ENCODE measurements at regions not wholly inside any gene's neighbourhood (a gene's known extent, or its start where the extent isn't known, plus 50 kb on each side); places are given as distances from the start of the nearest gene placed in this dataset.

GRCh38 chr3:31188112-31188511 is 293.7 kb upstream of the GADL1 start:
- Histone ChIP-seq H2AFZ (ENCODE audit: low read length) (no peak overlapping the region), H3K9me3 (ENCODE audit: low read depth, low read length) (no peaks in the 10 kb centered on the region), H3K36me3 (ENCODE audit: insufficient read depth, low read length) (no peaks in the 10 kb centered on the region), H3K79me2 (ENCODE audit: insufficient read depth, low read length) (no peaks in the 10 kb centered on the region), H4K20me1 (ENCODE audit: insufficient read depth, low read length) (no peaks in the 10 kb centered on the region), H3K27me3 (ENCODE audit: insufficient read depth, low read length) (no peaks in the 10 kb centered on the region), H3K4me3 (ENCODE audit: insufficient read depth, low read length) (no peak overlapping the region), H3K4me2 (ENCODE audit: insufficient read depth, low read length) (no peak overlapping the region), H3K27ac (ENCODE audit: low read depth, low read length) (no peak overlapping the region), H3K4me1 (ENCODE audit: insufficient read depth, low read length) (no peaks in the 10 kb centered on the region)
- TF ChIP-seq CTCF (IDR thresholded peaks at IDR 0.05; ENCODE audit: extremely low read depth, low read depth, low read length), result no peak
- DNase-seq (ENCODE audit: insufficient read length, low spot score, missing footprints), result no peak

- Histone ChIP-seq H4K20me1 (ENCODE audit: insufficient read depth, low read length) (no peaks in the 10 kb centered on the region), H3K36me3 (ENCODE audit: insufficient read depth, low read length) (no peaks in the 10 kb centered on the region), H3K4me3 (ENCODE audit: insufficient read depth, low read length) (no peak overlapping the region), H3K79me2 (ENCODE audit: insufficient read depth, low read length) (no peaks in the 10 kb centered on the region), H3K9me3 (ENCODE audit: low read depth, low read length) (no peaks in the 10 kb centered on the region), H3K27me3 (ENCODE audit: insufficient read depth, low read length) (no peaks in the 10 kb centered on the region), H3K27ac (ENCODE audit: low read depth, low read length) (no peak overlapping the region), H3K4me2 (ENCODE audit: insufficient read depth, low read length) (no peak overlapping the region), H3K4me1 (ENCODE audit: insufficient read depth, low read length) (no peaks in the 10 kb centered on the region), H2AFZ (ENCODE audit: low read length) (no peak overlapping the region)
- DNase-seq (ENCODE audit: insufficient read length, low spot score, missing footprints), result no peak
- no peak for TF ChIP-seq CTCF (IDR thresholded peaks at IDR 0.05; ENCODE audit: extremely low read depth, low read depth, low read length)
Measured at GRCh38 chr3:31189330-31189729, 294.9 kb upstream of the GADL1 start.

GRCh38 chr3:31189971-31190370 is 295.5 kb upstream of the GADL1 start:
- Histone ChIP-seq H3K79me2 (ENCODE audit: insufficient read depth, low read length) (no peaks in the 10 kb centered on the region), H3K36me3 (ENCODE audit: insufficient read depth, low read length) (no peaks in the 10 kb centered on the region), H3K4me1 (ENCODE audit: insufficient read depth, low read length) (no peaks in the 10 kb centered on the region), H4K20me1 (ENCODE audit: insufficient read depth, low read length) (no peaks in the 10 kb centered on the region), H3K27ac (ENCODE audit: low read depth, low read length) (no peak overlapping the region), H3K27me3 (ENCODE audit: insufficient read depth, low read length) (no peaks in the 10 kb centered on the region), H2AFZ (ENCODE audit: low read length) (no peak overlapping the region), H3K4me3 (ENCODE audit: insufficient read depth, low read length) (no peak overlapping the region), H3K4me2 (ENCODE audit: insufficient read depth, low read length) (no peak overlapping the region), H3K9me3 (ENCODE audit: low read depth, low read length) (no peaks in the 10 kb centered on the region)
- TF ChIP-seq CTCF (IDR thresholded peaks at IDR 0.05; ENCODE audit: extremely low read depth, low read depth, low read length), result no peak
- DNase-seq (ENCODE audit: insufficient read length, low spot score, missing footprints), result no peak

GRCh38 chr3:31191354-31191753 is 296.9 kb upstream of the GADL1 start:
- no peak for DNase-seq (ENCODE audit: insufficient read length, low spot score, missing footprints)
- no peaks in the 10 kb centered on the region for H3K36me3 ChIP-seq (ENCODE audit: insufficient read depth, low read length)

More at GRCh38 chr3:31191354-31191753, 296.9 kb upstream of the GADL1 start:
- H3K9me3 ChIP-seq (ENCODE audit: low read depth, low read length), result no peaks in the 10 kb centered on the region
- H3K4me3 ChIP-seq (ENCODE audit: insufficient read depth, low read length), result no peak overlapping the region
- H3K27ac ChIP-seq (ENCODE audit: low read depth, low read length), result no peak overlapping the region
- H3K4me2 ChIP-seq (ENCODE audit: insufficient read depth, low read length), result no peak overlapping the region
- H4K20me1 ChIP-seq (ENCODE audit: insufficient read depth, low read length), result no peaks in the 10 kb centered on the region
- no peaks in the 10 kb centered on the region for H3K4me1 ChIP-seq (ENCODE audit: insufficient read depth, low read length)
- H2AFZ ChIP-seq (ENCODE audit: low read length), result no peak overlapping the region
- H3K27me3 ChIP-seq (ENCODE audit: insufficient read depth, low read length), result no peaks in the 10 kb centered on the region
- TF ChIP-seq CTCF (IDR thresholded peaks at IDR 0.05; ENCODE audit: extremely low read depth, low read depth, low read length), result no peak
- H3K79me2 ChIP-seq (ENCODE audit: insufficient read depth, low read length), result no peaks in the 10 kb centered on the region
